CD8-positive, alpha-beta memory T cell (primary cell): ENCODE measurements at regions not wholly inside any gene's neighbourhood (a gene's known extent, or its start where the extent isn't known, plus 50 kb on each side); places are given as distances from the start of the nearest gene placed in this dataset.
"Not testable (repeated sequence)": the region's sequence is repeated elsewhere in the genome, so short reads cannot be mapped to it uniquely, and the experiment has no call there.

Experiments used
- CTCF ChIA-PET: fragments of 350-600 bp; sonication (Branson Sonifier 250); formaldehyde crosslinking; loops from one replicate; lab custom pipeline; 2021; ENCODE audit warnings: antibody characterized with exemption; lab: Charles Lee
- POLR2A ChIA-PET: fragments of 350-600 bp; sonication (Branson Sonifier 250); formaldehyde crosslinking; loops from one replicate; lab custom pipeline; 2021; ENCODE audit warnings: antibody characterized with exemption; lab: Charles Lee
- DNase-seq, 5 donors: peaks; one replicate each; pipeline versions ENCODE4 v3.0.0 to v3.0.0-alpha.2; 2020 to 2022; ENCODE audit warnings: mixed read lengths in 1 of 5
- H3K27ac ChIP-seq: one replicate; pipeline ENCODE4 v1.7.0; 2013; ENCODE audit warnings: low read depth, mild to moderate bottlenecking, low read length, moderate library complexity
- H3K27me3 ChIP-seq: 2 replicates; pipeline ENCODE4 v1.7.0; 2013; ENCODE audit warnings: low read length, mild to moderate bottlenecking; ENCODE audit not compliant: insufficient read depth, poor library complexity, severe bottlenecking
- H3K36me3 ChIP-seq: 2 replicates; pipeline ENCODE4 v1.7.0; 2013; ENCODE audit warnings: mild to moderate bottlenecking, low read length, moderate library complexity; ENCODE audit not compliant: insufficient read depth
- H3K4me1 ChIP-seq: 2 replicates; pipeline ENCODE4 v1.7.0; 2013; ENCODE audit warnings: mild to moderate bottlenecking, low read length, moderate library complexity; ENCODE audit not compliant: insufficient read depth
- H3K4me3 ChIP-seq: 2 replicates; pipeline ENCODE4 v1.7.0; 2013; ENCODE audit warnings: mild to moderate bottlenecking, low read length
- H3K9me3 ChIP-seq: 2 replicates; pipeline ENCODE4 v1.7.0; 2013; ENCODE audit warnings: mild to moderate bottlenecking, low read length
- H3K27ac Mint-ChIP-seq, 8 donors: one replicate each; pipeline ENCODE4 v1.8.0; 2020 to 2021; ENCODE audit warnings: mixed read lengths in 8 of 8, mild to moderate bottlenecking in 6 of 8, inconsistent platforms in 3 of 8, moderate library complexity in 3 of 8
- H3K27me3 Mint-ChIP-seq, 2 donors: one replicate each; pipeline ENCODE4 v1.8.0; 2020 to 2021; ENCODE audit warnings: mixed read lengths in 2 of 2, mild to moderate bottlenecking in 1 of 2, moderate library complexity in 1 of 2
- H3K36me3 Mint-ChIP-seq, 3 donors: one replicate each; pipeline ENCODE4 v1.8.0; 2020 to 2021; ENCODE audit warnings: mixed read lengths in 3 of 3, inconsistent platforms in 1 of 3, mild to moderate bottlenecking in 1 of 3
- H3K4me1 Mint-ChIP-seq, 3 donors: one replicate each; pipeline ENCODE4 v1.8.0; 2020 to 2021; ENCODE audit warnings: mixed read lengths in 3 of 3, inconsistent platforms in 1 of 3, mild to moderate bottlenecking in 1 of 3
- H3K4me3 Mint-ChIP-seq, 7 donors: one replicate each; pipeline ENCODE4 v1.8.0; 2020 to 2021; ENCODE audit warnings: mixed read lengths in 7 of 7, mild to moderate bottlenecking in 6 of 7, moderate library complexity in 4 of 7, inconsistent platforms in 2 of 7
- H3K9me3 Mint-ChIP-seq, 5 donors: one replicate each; pipeline ENCODE4 v1.8.0; 2020 to 2022; ENCODE audit warnings: mixed read lengths in 5 of 5, mild to moderate bottlenecking in 3 of 5, moderate library complexity in 2 of 5, inconsistent platforms in 1 of 5

- H3K27ac ChIP-seq, result no peak overlapping the region
- H3K27me3 Mint-ChIP-seq, result no peaks in the 10 kb centered on the region
Observed at GRCh38 chr6:155861821-155862220, 406.2 kb upstream of the NOX3 start.

DNA sequence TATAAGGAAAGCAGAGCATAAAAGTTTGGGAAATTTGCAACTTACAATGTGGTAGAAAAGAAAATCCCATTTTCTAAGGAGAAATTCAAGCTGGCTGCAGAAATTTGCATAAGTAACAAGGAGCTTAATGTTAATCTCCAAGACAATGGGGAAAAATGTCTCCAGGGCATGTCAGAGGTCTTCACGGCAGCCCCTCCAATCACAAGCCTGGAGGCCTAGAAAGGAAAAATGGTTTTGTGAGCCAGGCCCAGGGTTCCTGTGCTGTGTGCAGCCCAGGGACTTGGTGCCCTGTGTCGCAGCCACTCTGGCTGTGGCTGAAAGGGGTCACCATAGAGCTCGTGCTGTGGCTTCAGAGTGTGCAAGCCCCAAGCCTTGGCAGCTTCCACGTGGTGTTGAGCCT lies 403.3 kb upstream of the NOX3 start:
- H3K4me1 Mint-ChIP-seq, H3K27ac Mint-ChIP-seq, H3K4me3 ChIP-seq, H3K36me3 ChIP-seq, H3K27me3 Mint-ChIP-seq, H3K36me3 Mint-ChIP-seq, H3K27me3 ChIP-seq, H3K9me3 ChIP-seq, CTCF ChIA-PET, POLR2A ChIA-PET, H3K27ac ChIP-seq, DNase-seq, H3K4me1 ChIP-seq, H3K4me3 Mint-ChIP-seq: not testable (repeated sequence)
- peaks cover 10 to 28% (median 12%) of the 10 kb centered on the region in 5 donors for H3K9me3 Mint-ChIP-seq

More at GRCh38 chr6:155861821-155862220, 406.2 kb upstream of the NOX3 start:
- H3K27me3 ChIP-seq, result no peaks in the 10 kb centered on the region
- CTCF ChIA-PET, result no interaction called here
- no peaks in the 10 kb centered on the region for H3K36me3 ChIP-seq
- Mint-ChIP-seq H3K27ac (no peak overlapping the region), H3K4me3 (no peak overlapping the region), H3K4me1 (no peaks in the 10 kb centered on the region), H3K9me3 (peaks cover 10 to 31% (median 12%) of the 10 kb centered on the region in 5 donors), H3K36me3 (no peaks in the 10 kb centered on the region)
- POLR2A ChIA-PET, result no interaction called here
- no peaks in the 10 kb centered on the region for H3K4me1 ChIP-seq
- no peaks in the 10 kb centered on the region for H3K9me3 ChIP-seq
- no peak for DNase-seq
- no peak overlapping the region for H3K4me3 ChIP-seq

DNA sequence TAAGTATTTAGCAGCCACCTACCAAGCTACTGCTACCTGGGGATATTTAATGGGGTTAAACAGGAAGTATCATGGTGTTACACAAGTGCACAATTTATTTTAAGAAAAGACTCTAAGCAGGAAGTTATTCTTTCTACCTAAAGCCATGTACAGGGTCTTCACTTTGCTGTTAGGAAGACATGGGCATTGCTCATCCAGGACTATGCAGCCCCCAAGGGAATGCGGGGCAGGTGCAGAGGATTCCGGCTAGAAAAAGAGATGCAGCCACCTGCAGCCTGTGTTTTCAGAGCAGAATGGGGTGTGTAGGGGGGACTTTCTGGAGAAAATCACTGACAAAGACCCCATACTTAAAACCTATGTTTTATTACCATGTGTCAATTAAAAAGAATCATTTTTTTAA lies 399.1 kb upstream of the NOX3 start:
- POLR2A ChIA-PET, result no interaction called here
- CTCF ChIA-PET, result no interaction called here

DNA sequence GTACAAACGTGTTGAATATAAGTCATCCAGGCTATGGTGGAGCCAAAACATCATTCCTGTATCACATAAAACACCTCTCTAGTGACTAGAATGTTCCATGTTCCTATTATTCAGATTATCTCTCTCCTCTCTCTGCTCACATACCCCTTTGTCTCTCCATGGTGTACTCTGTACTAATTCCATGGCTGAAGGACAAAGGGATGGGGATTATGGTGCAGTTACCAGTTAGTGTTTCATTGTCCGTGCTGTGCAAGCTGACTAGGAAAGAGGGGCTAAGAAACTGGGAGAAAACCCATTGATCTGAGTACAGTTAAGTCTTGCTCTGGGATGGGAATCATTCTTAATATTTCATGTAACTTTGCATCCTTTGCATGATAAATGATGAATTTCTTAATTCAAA lies 397.4 kb upstream of the NOX3 start:
- Mint-ChIP-seq H3K9me3 (peaks cover 0 to 5% (median 2%) of the 10 kb centered on the region in 5 donors), H3K4me3 (no peak overlapping the region), H3K36me3 (peaks cover 0 to 2% (median 0%) of the 10 kb centered on the region in 3 donors), H3K27me3 (no peaks in the 10 kb centered on the region), H3K4me1 (no peaks in the 10 kb centered on the region), H3K27ac (no peak overlapping the region)
- no peaks in the 10 kb centered on the region for H3K36me3 ChIP-seq
- H3K27me3 ChIP-seq, result no peaks in the 10 kb centered on the region
- DNase-seq, result no peak
- ChIA-PET POLR2A (no interaction called here), CTCF (no interaction called here)
- H3K27ac ChIP-seq, result no peak overlapping the region
- no peaks in the 10 kb centered on the region for H3K4me1 ChIP-seq
- no peaks in the 10 kb centered on the region for H3K9me3 ChIP-seq
- H3K4me3 ChIP-seq, result no peak overlapping the region

More for the DNA sequence above, 399.1 kb upstream of the NOX3 start:
- H3K27me3 ChIP-seq, result no peaks in the 10 kb centered on the region
- Mint-ChIP-seq H3K36me3 (peaks cover 0 to 2% (median 0%) of the 10 kb centered on the region in 3 donors), H3K4me1 (no peaks in the 10 kb centered on the region), H3K27ac (no peak overlapping the region), H3K9me3 (peaks cover 3 to 9% (median 7%) of the 10 kb centered on the region in 5 donors), H3K27me3 (no peaks in the 10 kb centered on the region), H3K4me3 (no peak overlapping the region)
- no peaks in the 10 kb centered on the region for H3K36me3 ChIP-seq
- H3K9me3 ChIP-seq, result no peaks in the 10 kb centered on the region
- H3K4me3 ChIP-seq, result no peak overlapping the region
- H3K27ac ChIP-seq, result no peak overlapping the region
- no peaks in the 10 kb centered on the region for H3K4me1 ChIP-seq
- no peak for DNase-seq

DNA sequence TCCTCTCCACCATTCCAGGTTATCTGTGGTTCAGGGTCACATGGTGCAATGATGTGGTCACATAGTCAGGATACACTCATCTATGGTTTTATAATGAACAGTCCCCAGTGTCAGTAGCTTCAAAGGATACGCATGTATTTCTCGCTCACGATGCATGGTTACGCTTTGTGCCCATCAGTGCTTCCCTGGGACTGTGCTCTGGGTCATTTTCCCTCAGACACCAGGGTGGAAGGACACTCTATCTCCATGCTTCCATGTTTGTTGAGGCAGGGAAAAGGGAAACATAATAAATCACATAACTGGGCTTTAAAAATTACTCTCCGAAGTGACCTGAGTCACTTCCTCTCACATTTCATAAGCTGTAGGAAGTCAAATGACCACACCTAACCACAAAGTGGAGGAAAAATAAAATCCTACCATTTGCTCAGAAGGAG lies 394.8 kb upstream of the NOX3 start:
- Mint-ChIP-seq H3K27me3 (no peaks in the 10 kb centered on the region), H3K4me1 (no peaks in the 10 kb centered on the region), H3K4me3 (no peak overlapping the region), H3K9me3 (peaks cover 0 to 8% (median 5%) of the 10 kb centered on the region in 5 donors), H3K27ac (no peak overlapping the region), H3K36me3 (peaks cover 0 to 2% (median 0%) of the 10 kb centered on the region in 3 donors)
- DNase-seq, result no peak
- Histone ChIP-seq H3K9me3 (no peaks in the 10 kb centered on the region), H3K27me3 (no peaks in the 10 kb centered on the region), H3K4me3 (no peak overlapping the region), H3K4me1 (no peaks in the 10 kb centered on the region), H3K27ac (no peak overlapping the region), H3K36me3 (no peaks in the 10 kb centered on the region)
- ChIA-PET POLR2A (no interaction called here), CTCF (no interaction called here)

- Mint-ChIP-seq H3K4me3 (no peak overlapping the region), H3K36me3 (peaks cover 0 to 2% (median 0%) of the 10 kb centered on the region in 3 donors), H3K4me1 (no peaks in the 10 kb centered on the region), H3K27me3 (no peaks in the 10 kb centered on the region), H3K27ac (no peak overlapping the region), H3K9me3 (peaks cover 0 to 23% (median 5%) of the 10 kb centered on the region in 5 donors)
- POLR2A ChIA-PET, result no interaction called here
- H3K27ac ChIP-seq, result no peak overlapping the region
- no peak overlapping the region for H3K4me3 ChIP-seq
- H3K27me3 ChIP-seq, result no peaks in the 10 kb centered on the region
- H3K4me1 ChIP-seq, result no peaks in the 10 kb centered on the region
- CTCF ChIA-PET, result no interaction called here
- DNase-seq, result no peak
- H3K36me3 ChIP-seq, result no peaks in the 10 kb centered on the region
- H3K9me3 ChIP-seq, result no peaks in the 10 kb centered on the region
Observed at GRCh38 chr6:155847711-155848110, 392.1 kb upstream of the NOX3 start.

GRCh38 chr6:155837474-155837873 lies 381.8 kb upstream of the NOX3 start:
- H3K9me3 Mint-ChIP-seq, result peaks cover 0 to 9% (median 0%) of the 10 kb centered on the region in 5 donors
- no peaks in the 10 kb centered on the region for H3K4me1 Mint-ChIP-seq
- peaks cover 0 to 2% of the 10 kb centered on the region in 2 donors for H3K27me3 Mint-ChIP-seq
- H3K4me3 Mint-ChIP-seq, result peak overlapping the region in 1 of 7 donors; percentile 23
- Histone ChIP-seq H3K4me1 (no peaks in the 10 kb centered on the region), H3K27me3 (no peaks in the 10 kb centered on the region), H3K4me3 (no peak overlapping the region), H3K27ac (no peak overlapping the region), H3K9me3 (no peaks in the 10 kb centered on the region), H3K36me3 (no peaks in the 10 kb centered on the region)
- ChIA-PET POLR2A (no interaction called here), CTCF (no interaction called here)
- H3K36me3 Mint-ChIP-seq, result no peaks in the 10 kb centered on the region
- H3K27ac Mint-ChIP-seq, result no peak overlapping the region
- DNase-seq, result no peak

DNA sequence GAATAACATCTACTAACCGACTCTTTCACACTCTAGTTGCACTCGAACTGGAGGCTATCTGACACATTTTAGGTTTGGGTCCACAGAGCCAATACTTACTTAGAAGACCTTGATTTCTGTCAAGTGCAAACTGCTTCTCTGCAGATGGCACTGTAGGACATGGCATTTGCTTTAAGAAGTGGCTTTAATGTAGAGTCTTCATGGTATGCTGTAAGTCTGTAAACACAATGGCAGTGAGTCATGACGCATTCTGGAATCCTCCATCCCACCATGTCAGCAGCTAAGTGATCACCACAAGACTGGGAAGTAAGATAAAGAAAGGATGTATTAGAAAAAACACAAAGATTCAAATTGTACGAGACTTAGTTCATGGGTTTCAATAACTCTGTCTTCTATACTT lies 377.0 kb upstream of the NOX3 start:
- H3K9me3 ChIP-seq, result no peaks in the 10 kb centered on the region
- ChIA-PET POLR2A (no interaction called here), CTCF (no interaction called here)
- H3K4me3 ChIP-seq, result no peak overlapping the region
- H3K27me3 ChIP-seq, result no peaks in the 10 kb centered on the region
- Mint-ChIP-seq H3K36me3 (no peaks in the 10 kb centered on the region), H3K4me1 (no peaks in the 10 kb centered on the region), H3K9me3 (peaks cover 0 to 9% (median 0%) of the 10 kb centered on the region in 5 donors), H3K4me3 (no peak overlapping the region), H3K27ac (no peak overlapping the region), H3K27me3 (no peaks in the 10 kb centered on the region)
- no peak overlapping the region for H3K27ac ChIP-seq
- DNase-seq, result no peak
- no peaks in the 10 kb centered on the region for H3K36me3 ChIP-seq
- no peaks in the 10 kb centered on the region for H3K4me1 ChIP-seq

DNA sequence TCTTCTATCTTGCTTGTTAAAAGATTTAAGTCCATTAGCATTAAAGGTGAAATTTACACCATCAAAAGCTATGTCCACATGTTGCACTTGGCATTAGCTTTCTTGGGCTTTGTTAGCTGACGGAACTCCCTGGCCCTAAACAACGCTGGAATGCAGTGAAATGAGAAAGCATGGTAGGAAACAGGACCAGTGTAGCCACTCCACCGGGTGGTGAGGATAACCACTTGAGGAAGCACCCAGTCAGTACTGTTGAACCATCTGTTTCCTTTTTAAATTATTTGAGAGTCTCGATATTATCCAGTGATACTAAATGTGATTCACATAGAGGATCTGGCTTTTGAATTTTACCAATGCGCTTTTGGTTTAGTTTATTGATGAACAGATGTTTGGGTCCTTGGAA lies 374.9 kb upstream of the NOX3 start:
- ChIA-PET POLR2A (no interaction called here), CTCF (no interaction called here)
- no peak overlapping the region for H3K27ac Mint-ChIP-seq
- Histone ChIP-seq H3K36me3 (no peaks in the 10 kb centered on the region), H3K4me3 (no peak overlapping the region), H3K9me3 (no peaks in the 10 kb centered on the region), H3K27me3 (no peaks in the 10 kb centered on the region), H3K4me1 (no peaks in the 10 kb centered on the region), H3K27ac (no peak overlapping the region)
- no peak for DNase-seq
- no peaks in the 10 kb centered on the region for H3K36me3 Mint-ChIP-seq
- no peak overlapping the region for H3K4me3 Mint-ChIP-seq
- H3K9me3 Mint-ChIP-seq, result peaks cover 0 to 5% (median 0%) of the 10 kb centered on the region in 5 donors
- H3K4me1 Mint-ChIP-seq, result no peaks in the 10 kb centered on the region
- no peaks in the 10 kb centered on the region for H3K27me3 Mint-ChIP-seq
